Thymus (tissue), 11 donors: ENCODE measurements at regions not wholly inside any gene's neighbourhood (a gene's known extent, or its start where the extent isn't known, plus 50 kb on each side); places are given as distances from the start of the nearest gene placed in this dataset.
"Not testable (repeated sequence)": the region's sequence is repeated elsewhere in the genome, so short reads cannot be mapped to it uniquely, and the experiment has no call there.

Experiments used
- DNase-seq, 9 donors: peaks; one replicate each; pipeline ENCODE4 v3.0.0-alpha.2; 2013; ENCODE audit warnings: low spot score in 9 of 9, low read depth in 6 of 9, missing footprints in 1 of 9
- H3K27ac ChIP-seq, 2 donors: one replicate each; pipeline ENCODE4 v1.5.1; 2013; ENCODE audit warnings: control low read depth in 1 of 2, low read depth in 1 of 2, low read length in 1 of 2, mild to moderate bottlenecking in 1 of 2, moderate library complexity in 1 of 2
- H3K27me3 ChIP-seq, 2 donors: one replicate each; pipeline ENCODE4 v1.5.1; 2013; ENCODE audit warnings: low read length in 1 of 2; ENCODE audit not compliant: control insufficient read depth in 2 of 2, insufficient read depth in 1 of 2
- H3K36me3 ChIP-seq, 2 donors: one replicate each; pipeline ENCODE4 v1.5.1; 2013; ENCODE audit warnings: low read length in 1 of 2, mild to moderate bottlenecking in 1 of 2, moderate library complexity in 1 of 2; ENCODE audit not compliant: control insufficient read depth in 2 of 2, insufficient read depth in 2 of 2
- H3K4me1 ChIP-seq, 2 donors: one replicate each; pipeline ENCODE4 v1.5.1; 2013; ENCODE audit warnings: low read length in 2 of 2; ENCODE audit not compliant: control insufficient read depth in 2 of 2, insufficient read depth in 2 of 2
- H3K4me3 ChIP-seq, 2 donors: one replicate each; pipeline ENCODE4 v1.5.1; 2013; ENCODE audit warnings: low read length in 2 of 2, control low read depth in 1 of 2, mild to moderate bottlenecking in 1 of 2
- H3K9me3 ChIP-seq, 2 donors: one replicate each; pipeline ENCODE4 v1.5.1; 2013; ENCODE audit warnings: low read length in 1 of 2, mild to moderate bottlenecking in 1 of 2; ENCODE audit not compliant: control insufficient read depth in 2 of 2, insufficient read depth in 1 of 2
- WGBS: extraction: QIAGEN DNeasy Blood & Tissue Kit; methylation state at CpG from one replicate; pipeline ENCODE4 v1.1.7; 2013; 5-methylcytosine and 5-hydroxymethylcytosine counted together
- donor health status: healthy.

DNA sequence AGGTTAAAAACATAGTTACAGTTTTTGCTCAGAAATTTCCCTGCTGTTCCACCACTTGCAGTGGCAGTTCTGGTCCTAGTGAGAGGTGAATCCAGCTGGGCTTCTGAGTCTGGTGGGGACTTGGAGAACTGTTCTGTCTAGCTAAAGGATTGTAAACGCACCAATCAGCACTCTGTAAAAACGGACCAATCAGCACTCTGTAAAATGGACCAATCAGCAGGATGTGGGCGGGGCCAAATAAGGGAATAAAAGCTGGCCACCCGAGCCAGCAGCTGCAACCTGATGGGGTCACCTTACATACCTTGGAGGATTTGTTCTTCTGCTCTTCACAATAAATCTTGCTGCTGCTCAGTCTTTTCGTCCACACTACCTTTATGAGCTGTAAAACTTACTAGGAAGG, 67.2 kb upstream of the ANKRD17 start:
- not testable (repeated sequence) for H3K4me1 ChIP-seq, DNase-seq, H3K36me3 ChIP-seq, H3K4me3 ChIP-seq, H3K9me3 ChIP-seq, H3K27ac ChIP-seq, H3K27me3 ChIP-seq
- WGBS: 95% methylated on average over 5 of the region's 5 CpGs

DNA sequence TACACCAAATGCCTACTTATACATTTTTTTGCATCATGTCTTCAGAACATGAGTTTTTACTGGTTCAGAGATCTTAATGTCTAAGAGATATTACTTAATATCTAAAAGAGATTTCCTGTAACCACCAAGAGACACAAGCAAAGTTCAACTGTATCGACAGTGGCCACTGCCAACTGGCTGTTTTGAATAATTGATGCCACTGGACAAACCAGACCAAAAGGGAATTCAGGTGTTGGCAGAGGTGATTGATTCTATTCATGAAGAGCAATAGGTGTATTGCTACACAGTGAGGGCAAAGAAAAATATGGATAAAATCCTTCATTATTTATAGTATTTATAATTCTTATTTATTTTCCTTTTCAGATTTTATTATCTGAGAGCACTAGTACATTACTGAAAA, 58.5 kb upstream of the ANKRD17 start:
- no peak overlapping the region for H3K4me3 ChIP-seq
- no peak for DNase-seq
- WGBS: 97% methylated on average over 1 of the region's 1 CpG
- peaks cover 0 to 10% of the 10 kb centered on the region in 2 donors for H3K9me3 ChIP-seq
- no peaks in the 10 kb centered on the region for H3K27me3 ChIP-seq
- H3K36me3 ChIP-seq: no peaks in the 10 kb centered on the region
- H3K27ac ChIP-seq: no peak overlapping the region
- no peaks in the 10 kb centered on the region for H3K4me1 ChIP-seq

DNA sequence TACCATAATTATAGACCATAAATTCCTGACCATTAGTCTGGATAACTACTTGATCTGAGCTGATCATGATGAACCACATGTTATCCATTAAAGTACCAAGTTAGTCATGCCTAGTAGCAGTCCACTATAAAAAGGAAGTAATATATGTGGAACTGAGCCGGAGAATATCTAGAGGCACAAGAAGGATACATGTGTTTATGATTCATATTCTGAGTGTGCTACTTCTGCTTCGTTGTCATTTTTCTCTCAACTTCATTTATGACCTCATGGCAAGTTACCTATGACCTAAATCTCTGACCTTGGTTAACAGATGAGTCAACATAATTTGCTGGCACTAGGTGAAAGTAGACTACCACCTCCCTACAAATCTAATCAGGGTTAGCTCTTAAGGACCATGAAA, 56.5 kb upstream of the ANKRD17 start:
- Histone ChIP-seq H3K27me3 (no peaks in the 10 kb centered on the region), H3K4me1 (no peaks in the 10 kb centered on the region), H3K36me3 (no peaks in the 10 kb centered on the region), H3K9me3 (peaks cover 0 to 6% of the 10 kb centered on the region in 2 donors), H3K4me3 (no peak overlapping the region), H3K27ac (no peak overlapping the region)
- 75% methylated on average over 2 of the region's 2 CpGs for WGBS
- DNase-seq: no peak

DNA sequence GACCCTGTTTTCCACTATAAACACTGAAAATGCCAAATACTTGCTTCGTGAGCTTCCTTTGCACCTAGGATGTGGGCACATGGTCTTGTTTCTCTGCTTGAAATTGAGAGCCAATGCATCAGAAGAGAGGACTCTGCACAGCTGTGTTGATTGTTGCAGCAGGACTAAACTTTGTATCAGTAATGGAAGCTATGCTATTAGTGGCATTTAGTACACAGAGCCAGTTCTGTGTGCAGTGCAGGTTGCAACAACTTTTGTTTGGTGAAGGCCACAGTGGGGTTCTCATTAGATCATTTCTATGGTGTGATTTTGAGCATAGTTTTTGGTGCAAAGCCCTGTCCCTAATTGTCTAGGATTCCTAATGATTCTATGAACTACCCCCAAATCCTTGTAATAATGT, 54.4 kb upstream of the ANKRD17 start:
- 94% methylated on average over 1 of the region's 1 CpG for WGBS
- no peak overlapping the region for H3K4me3 ChIP-seq
- H3K4me1 ChIP-seq: no peaks in the 10 kb centered on the region
- no peak overlapping the region for H3K27ac ChIP-seq
- DNase-seq: no peak
- H3K27me3 ChIP-seq: no peaks in the 10 kb centered on the region
- H3K9me3 ChIP-seq: no peaks in the 10 kb centered on the region
- no peaks in the 10 kb centered on the region for H3K36me3 ChIP-seq

DNA sequence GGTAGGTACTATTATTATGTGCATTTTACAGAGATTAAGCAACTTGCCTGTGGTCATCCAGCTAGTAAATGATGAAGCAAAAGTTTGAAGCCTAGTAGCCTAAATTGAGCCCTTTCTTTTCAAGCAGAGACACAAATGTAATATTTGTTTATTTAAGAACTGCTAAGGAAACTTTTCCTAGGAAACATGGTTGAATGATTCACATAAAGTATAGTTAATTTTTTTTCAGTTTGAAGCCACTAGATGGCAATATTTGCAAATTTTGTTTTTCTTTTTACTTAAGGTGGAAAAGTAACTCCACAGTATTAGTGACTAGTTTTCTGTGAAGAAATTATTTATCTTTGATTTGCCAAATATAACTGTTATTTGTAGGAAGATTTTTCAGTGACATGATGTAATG, 52.8 kb upstream of the ANKRD17 start:
- H3K4me1 ChIP-seq: no peaks in the 10 kb centered on the region
- peak in 7 of 9 donors; percentile 8 to 61 (median 21) for DNase-seq
- no peak overlapping the region for H3K27ac ChIP-seq
- no peaks in the 10 kb centered on the region for H3K27me3 ChIP-seq
- H3K9me3 ChIP-seq: no peaks in the 10 kb centered on the region
- no peak overlapping the region for H3K4me3 ChIP-seq
- H3K36me3 ChIP-seq: no peaks in the 10 kb centered on the region

DNA sequence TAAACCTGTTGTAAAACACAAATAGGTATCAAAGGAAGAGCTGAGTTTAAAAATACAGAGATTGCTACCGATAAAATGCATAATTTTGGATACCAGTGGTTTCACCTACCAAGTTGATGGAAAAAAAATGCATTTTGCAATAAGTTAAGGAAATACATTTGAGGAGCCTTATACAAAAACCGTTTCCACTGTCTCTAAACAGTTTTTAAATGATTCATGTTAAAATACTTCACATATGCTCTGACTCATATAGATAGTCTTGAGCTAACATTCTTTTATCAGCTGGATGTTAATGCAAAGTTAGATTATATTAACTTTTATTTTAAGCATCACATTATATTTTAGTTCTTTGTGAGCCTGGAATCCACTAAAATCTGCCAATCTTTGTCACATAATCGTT, 50.6 kb upstream of the ANKRD17 start:
- WGBS: 95% methylated on average over 3 of the region's 3 CpGs
- DNase-seq: no peak
- no peaks in the 10 kb centered on the region for H3K27me3 ChIP-seq
- H3K4me1 ChIP-seq: no peaks in the 10 kb centered on the region
- no peaks in the 10 kb centered on the region for H3K9me3 ChIP-seq
- H3K27ac ChIP-seq: no peak overlapping the region
- no peak overlapping the region for H3K4me3 ChIP-seq
- H3K36me3 ChIP-seq: no peaks in the 10 kb centered on the region
